HEK293 (cell line): ENCODE measurements at regions not wholly inside any gene's neighbourhood (a gene's known extent, or its start where the extent isn't known, plus 50 kb on each side); places are given as distances from the start of the nearest gene placed in this dataset.

Experiments
- CTCF ChIA-PET: fragments of 350-600 bp; formaldehyde crosslinking; extraction: SDS; loops from one replicate; lab custom pipeline; 2021; ENCODE audit warnings: antibody characterized with exemption; lab: Yijun Ruan, JAX
- POLR2A ChIA-PET: fragments of 300-600 bp; formaldehyde crosslinking; extraction: SDS; loops from one replicate; lab custom pipeline; 2020; ENCODE audit warnings: antibody characterized with exemption, inconsistent platforms; lab: Yijun Ruan, JAX
- H3K27ac ChIP-seq: fragments of 200-500 bp; sonication (Bioruptor generic); 2 replicates; pipeline ENCODE4 v1.5.1; 2014; ENCODE audit warnings: low read depth, low read length, control low read depth, inconsistent platforms; ENCODE audit errors: extremely low read depth
- H3K36me3 ChIP-seq, 2 experiments: fragments of 200-500 bp in 1 of 2; sonication (Bioruptor generic) in 1 of 2; 1 replicate in 1 of 2; 2 replicates in 1 of 2; pipeline ENCODE4 v1.5.1; 2014 to 2017; ENCODE audit warnings: inconsistent platforms in 2 of 2, low read length in 2 of 2; ENCODE audit not compliant: control insufficient read depth in 2 of 2, insufficient read depth in 1 of 2
- H3K4me1 ChIP-seq: fragments of 200-500 bp; sonication (Bioruptor generic); 2 replicates; pipeline ENCODE4 v1.5.1; 2014; ENCODE audit warnings: mild to moderate bottlenecking, low read length, inconsistent platforms; ENCODE audit not compliant: control insufficient read depth, insufficient read depth
- H3K4me3 ChIP-seq: 2 replicates; pipeline ENCODE4 v1.5.1; 2011; ENCODE audit warnings: low read depth, mild to moderate bottlenecking, control low read depth, low read length, moderate library complexity
- H3K9me3 ChIP-seq: fragments of 200-500 bp; sonication (Bioruptor generic); 2 replicates; pipeline ENCODE4 v1.5.1; 2014; ENCODE audit warnings: low read depth, low read length, inconsistent platforms; ENCODE audit not compliant: control insufficient read depth, insufficient read depth
- KLF10 ChIP-seq: fragments of 450-650 bp; IDR thresholded peaks from 2 replicates; pipeline ENCODE4 v1.5.1; 2018; ENCODE audit warnings: missing biosample characterization, mild to moderate bottlenecking, missing genetic modification characterization
- MZF1 ChIP-seq: fragments of 450-650 bp; formaldehyde crosslinking; IDR thresholded peaks from 2 replicates; pipeline ENCODE4 v1.5.1; 2017; ENCODE audit warnings: missing biosample characterization, missing genetic modification characterization, borderline replicate concordance
- SP2 ChIP-seq: fragments of 450-650 bp; formaldehyde crosslinking; IDR thresholded peaks from 2 replicates; pipeline ENCODE4 v1.5.1; 2016; ENCODE audit warnings: missing biosample characterization, missing genetic modification characterization
- ZBTB49 ChIP-seq: fragments of 450-650 bp; formaldehyde crosslinking; IDR thresholded peaks from 2 replicates; pipeline ENCODE4 v1.5.1; 2016; ENCODE audit warnings: missing biosample characterization, missing genetic modification characterization, low read depth
- ZNF133 ChIP-seq: fragments of 450-650 bp; formaldehyde crosslinking; IDR thresholded peaks from 2 replicates; pipeline ENCODE4 v1.5.1; 2016; ENCODE audit warnings: missing biosample characterization, missing genetic modification characterization
- ZNF362 ChIP-seq: fragments of 450-650 bp; formaldehyde crosslinking; IDR thresholded peaks from 2 replicates; pipeline ENCODE4 v1.5.1; 2016; ENCODE audit warnings: missing biosample characterization, missing genetic modification characterization
- ZNF37A ChIP-seq: fragments of 450-650 bp; IDR thresholded peaks from 2 replicates; pipeline ENCODE4 v1.5.1; 2018; ENCODE audit warnings: missing biosample characterization, missing genetic modification characterization
- ZNF488 ChIP-seq: fragments of 450-650 bp; formaldehyde crosslinking; IDR thresholded peaks from 2 replicates; pipeline ENCODE4 v1.5.1; 2016; ENCODE audit warnings: missing biosample characterization, missing genetic modification characterization
- ZNF529 ChIP-seq: fragments of 450-650 bp; formaldehyde crosslinking; IDR thresholded peaks from 2 replicates; pipeline ENCODE4 v1.5.1; 2017; ENCODE audit warnings: missing genetic modification characterization, missing biosample characterization; ENCODE audit not compliant: insufficient replicate concordance
- ZNF530 ChIP-seq: fragments of 450-650 bp; formaldehyde crosslinking; IDR thresholded peaks from 2 replicates; pipeline ENCODE4 v1.5.1; 2016; ENCODE audit warnings: low read depth, missing biosample characterization, missing genetic modification characterization
- ZNF596 ChIP-seq: fragments of 450-650 bp; IDR thresholded peaks from 2 replicates; pipeline ENCODE4 v1.5.0; 2018; ENCODE audit warnings: missing biosample characterization, mild to moderate bottlenecking, missing genetic modification characterization, moderate library complexity
- ZNF624 ChIP-seq: fragments of 450-650 bp; formaldehyde crosslinking; IDR thresholded peaks from 2 replicates; pipeline ENCODE4 v1.5.1; 2017; ENCODE audit warnings: missing biosample characterization, missing genetic modification characterization
- ZNF654 ChIP-seq: fragments of 450-650 bp; formaldehyde crosslinking; IDR thresholded peaks from 2 replicates; pipeline ENCODE4 v1.5.1; 2016; ENCODE audit warnings: low read depth, missing biosample characterization, missing genetic modification characterization
- ZNF660 ChIP-seq: fragments of 450-650 bp; IDR thresholded peaks from 2 replicates; pipeline ENCODE4 v1.5.1; 2018; ENCODE audit warnings: missing biosample characterization, mild to moderate bottlenecking, missing genetic modification characterization
- ZSCAN30 ChIP-seq: fragments of 450-650 bp; IDR thresholded peaks from 2 replicates; pipeline ENCODE4 v1.5.1; 2018; ENCODE audit warnings: missing biosample characterization, mild to moderate bottlenecking, missing genetic modification characterization, moderate library complexity
- TF ChIP-seq, protein P1 (sequence below): sonication (generic); formaldehyde crosslinking; IDR thresholded peaks from 2 replicates; pipeline ENCODE4 v1.8.1; 2022; ENCODE audit warnings: mild to moderate bottlenecking, moderate library complexity, missing genetic modification reagents

GRCh38 chr13:111458001-111458531 is 137.6 kb downstream of the TEX29 start:
- H3K9me3 ChIP-seq = no peaks in the 10 kb centered on the region
- H3K36me3 ChIP-seq = no peaks in the 10 kb centered on the region
- no peak for TF ChIP-seq ZSCAN30 (tag by site-specific recombination)
- TF ChIP-seq KLF10 (tag by site-specific recombination) = no peak
- TF ChIP-seq ZNF488 (tag by site-specific recombination) = no peak
- TF ChIP-seq MZF1 (tag by site-specific recombination) = no peak
- no peaks in the 10 kb centered on the region for H3K4me1 ChIP-seq
- no peak overlapping the region for H3K27ac ChIP-seq
- CTCF ChIA-PET = interaction anchor here (0.6 kb wide), 1 partner anchor 498 kb away, joined by 6 read pairs; no protein-coding TSS in a partner anchor
- POLR2A ChIA-PET = no interaction called here
- H3K4me3 ChIP-seq = no peak overlapping the region

GRCh38 chr13:111458739-111459138 is 138.3 kb downstream of the TEX29 start:
- Histone ChIP-seq H3K36me3 (no peaks in the 10 kb centered on the region), H3K9me3 (no peaks in the 10 kb centered on the region), H3K4me1 (no peaks in the 10 kb centered on the region), H3K27ac (no peak overlapping the region), H3K4me3 (no peak overlapping the region)
- TF ChIP-seq ZBTB49 (tag by site-specific recombination) (no peak), ZNF596 (tag by site-specific recombination) (no peak), ZNF362 (tag by site-specific recombination) (no peak), ZNF529 (tag by site-specific recombination) (no peak), SP2 (no peak), ZNF624 (tag by site-specific recombination) (no peak), ZNF133 (tag by site-specific recombination) (no peak), ZNF37A (tag by site-specific recombination) (no peak), ZNF654 (tag by site-specific recombination) (no peak), ZNF660 (no peak), ZNF530 (tag by site-specific recombination) (no peak)
- TF ChIP-seq, protein P1, sequence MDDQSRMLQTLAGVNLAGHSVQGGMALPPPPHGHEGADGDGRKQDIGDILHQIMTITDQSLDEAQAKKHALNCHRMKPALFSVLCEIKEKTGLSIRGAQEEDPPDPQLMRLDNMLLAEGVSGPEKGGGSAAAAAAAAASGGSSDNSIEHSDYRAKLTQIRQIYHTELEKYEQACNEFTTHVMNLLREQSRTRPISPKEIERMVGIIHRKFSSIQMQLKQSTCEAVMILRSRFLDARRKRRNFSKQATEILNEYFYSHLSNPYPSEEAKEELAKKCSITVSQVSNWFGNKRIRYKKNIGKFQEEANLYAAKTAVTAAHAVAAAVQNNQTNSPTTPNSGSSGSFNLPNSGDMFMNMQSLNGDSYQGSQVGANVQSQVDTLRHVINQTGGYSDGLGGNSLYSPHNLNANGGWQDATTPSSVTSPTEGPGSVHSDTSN (CRISPR knock-in tag) = no peak
- ChIA-PET POLR2A (no interaction called here), CTCF (interaction anchor here (0.6 to 0.8 kb wide), 2 partner anchors 499 to 1613 kb away, joined by 3 to 6 read pairs; no protein-coding TSS in a partner anchor)
